KOPT-K1 (cell line): ENCODE measurements at regions not wholly inside any gene's neighbourhood (a gene's known extent, or its start where the extent isn't known, plus 50 kb on each side); places are given as distances from the start of the nearest gene placed in this dataset.

Source experiments
- H3K27ac ChIP-seq: fragments of 200-600 bp; sonication (generic); 2 replicates; pipeline ENCODE4 v1.5.1; 2016; ENCODE audit warnings: antibody characterized with exemption, mild to moderate bottlenecking, low read depth, low read length; ENCODE audit not compliant: poor library complexity, severe bottlenecking
- H3K36me3 ChIP-seq: fragments of 200-600 bp; sonication (generic); 2 replicates; pipeline ENCODE4 v1.5.1; 2017; ENCODE audit warnings: antibody characterized with exemption, mild to moderate bottlenecking, low read length, moderate library complexity; ENCODE audit not compliant: insufficient read depth
- H3K9me3 ChIP-seq: fragments of 200-600 bp; sonication (generic); 2 replicates; pipeline ENCODE4 v1.5.1; 2017; ENCODE audit warnings: antibody characterized with exemption, low read length, mild to moderate bottlenecking; ENCODE audit not compliant: insufficient read depth, poor library complexity, severe bottlenecking

DNA sequence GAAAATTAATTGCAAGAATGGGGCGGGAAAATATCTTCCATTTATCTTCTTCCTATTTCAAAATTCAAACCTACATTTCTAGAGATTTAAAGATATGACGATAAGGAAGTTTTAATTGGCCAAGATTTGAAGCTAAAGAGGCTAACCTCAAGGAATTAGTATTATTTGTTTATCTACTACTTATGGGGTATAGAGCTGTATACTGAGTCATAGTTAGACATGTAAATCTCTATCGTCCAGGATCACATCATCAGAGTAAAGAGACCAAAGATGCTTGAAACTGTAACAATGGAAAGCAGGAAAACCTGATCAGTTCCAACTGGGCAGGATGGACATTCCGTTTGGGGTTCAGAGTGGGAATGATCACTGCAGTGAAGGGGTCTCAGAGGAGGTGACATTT is 95.2 kb upstream of the KLF7 start:
- no peaks in the 10 kb centered on the region for H3K36me3 ChIP-seq
- no peaks in the 10 kb centered on the region for H3K9me3 ChIP-seq
- no peak overlapping the region for H3K27ac ChIP-seq

DNA sequence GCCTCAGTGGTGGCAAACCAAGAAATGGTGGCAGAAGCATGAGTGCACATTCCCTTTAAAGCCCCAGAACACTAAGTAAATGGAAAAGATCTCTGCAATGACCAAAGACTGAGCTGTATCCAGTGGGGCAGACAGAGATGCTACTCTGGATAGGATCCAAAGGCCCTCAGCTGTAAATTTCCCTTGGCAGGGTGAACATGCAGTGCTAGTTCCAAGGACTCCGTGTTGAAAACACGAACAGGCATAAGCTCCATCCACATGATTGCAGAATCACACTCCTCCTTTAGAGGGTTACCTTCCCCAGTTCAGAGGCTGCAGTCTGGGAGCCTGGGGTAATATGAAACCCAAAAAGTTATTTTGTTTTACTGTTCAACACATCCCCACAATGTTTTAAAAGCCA is 98.6 kb upstream of the KLF7 start:
- H3K9me3 ChIP-seq: no peaks in the 10 kb centered on the region
- H3K27ac ChIP-seq: no peak overlapping the region
- no peaks in the 10 kb centered on the region for H3K36me3 ChIP-seq

DNA sequence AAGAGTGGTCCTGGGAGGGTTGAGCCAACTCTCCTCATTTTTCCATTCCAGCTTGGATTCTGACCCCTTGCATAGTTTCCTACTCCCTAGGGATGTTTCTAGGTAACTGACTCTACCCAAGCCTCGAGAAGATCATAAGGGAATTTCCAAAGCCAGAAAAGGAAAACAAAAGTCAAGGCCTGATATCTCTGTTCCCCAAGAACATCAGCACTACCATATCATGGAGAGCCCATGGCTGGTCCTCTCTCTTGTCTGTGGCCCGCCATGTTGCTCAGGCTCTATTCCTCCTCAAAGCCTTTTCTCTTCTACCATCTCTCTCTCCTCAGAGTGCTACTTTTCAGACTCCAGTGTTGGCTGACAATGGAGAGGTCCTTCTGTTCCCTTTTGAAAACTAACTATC is 99.6 kb upstream of the KLF7 start:
- Histone ChIP-seq H3K9me3 (no peaks in the 10 kb centered on the region), H3K27ac (no peak overlapping the region), H3K36me3 (no peaks in the 10 kb centered on the region)

DNA sequence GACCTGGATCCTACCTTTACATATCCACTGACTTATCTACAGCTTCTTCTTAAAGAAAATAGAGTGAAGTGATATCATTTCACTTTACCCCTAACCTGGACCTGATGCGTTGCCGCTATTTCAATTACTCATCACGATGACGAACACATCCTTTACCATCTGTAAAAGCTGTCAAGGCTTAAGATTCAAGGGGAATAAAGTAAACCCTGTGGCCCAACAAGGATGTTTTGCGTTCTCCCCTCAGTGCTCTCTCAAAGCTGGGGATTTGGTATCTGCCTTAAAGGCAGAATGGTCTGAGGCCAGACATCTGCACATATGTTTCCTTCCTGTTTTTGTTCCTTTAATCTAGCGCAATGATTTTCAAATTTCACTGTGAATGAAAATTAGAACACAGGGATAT is 100.1 kb upstream of the KLF7 start:
- H3K27ac ChIP-seq: no peak overlapping the region
- H3K9me3 ChIP-seq: no peaks in the 10 kb centered on the region
- no peaks in the 10 kb centered on the region for H3K36me3 ChIP-seq

DNA sequence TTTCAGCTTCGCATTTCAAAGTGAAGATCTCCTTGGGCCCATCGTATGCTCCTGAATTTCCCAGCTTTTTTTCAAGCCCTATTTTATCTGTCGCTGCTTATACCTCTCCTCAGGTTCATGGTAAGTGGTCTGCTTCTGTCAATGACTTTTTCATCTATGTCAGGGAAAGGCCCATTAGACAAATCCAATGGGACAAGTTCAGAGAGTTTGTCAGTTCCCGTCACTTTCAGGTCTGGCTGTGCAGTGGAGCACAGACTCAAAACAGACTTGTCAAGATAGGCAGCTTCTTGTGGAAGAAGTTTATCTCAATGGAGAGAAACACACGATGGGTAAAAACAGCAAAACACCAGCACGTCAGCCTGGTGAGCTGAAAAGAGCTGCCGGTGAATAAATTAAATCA is 100.9 kb upstream of the KLF7 start:
- no peaks in the 10 kb centered on the region for H3K36me3 ChIP-seq
- no peaks in the 10 kb centered on the region for H3K9me3 ChIP-seq
- H3K27ac ChIP-seq: no peak overlapping the region

DNA sequence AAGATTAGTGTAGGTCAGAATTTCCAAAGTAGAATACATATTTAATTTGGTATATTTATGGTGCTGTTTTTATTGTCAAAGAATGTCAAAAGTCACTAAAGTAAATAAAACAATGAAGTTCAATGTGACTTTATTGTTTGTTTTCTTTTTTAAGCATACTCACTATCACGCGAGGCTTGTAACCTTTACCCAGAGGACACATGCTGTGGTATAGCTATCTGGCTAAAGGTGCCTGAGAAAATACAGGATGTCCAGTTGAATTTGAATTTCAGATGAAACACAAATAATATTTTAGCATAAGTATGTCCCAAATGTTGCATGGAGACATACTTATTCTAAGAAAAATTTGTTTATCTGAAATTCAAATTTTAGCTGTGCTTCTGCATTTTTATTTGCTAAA is 103.3 kb upstream of the KLF7 start:
- no peak overlapping the region for H3K27ac ChIP-seq
- no peaks in the 10 kb centered on the region for H3K9me3 ChIP-seq
- no peaks in the 10 kb centered on the region for H3K36me3 ChIP-seq

DNA sequence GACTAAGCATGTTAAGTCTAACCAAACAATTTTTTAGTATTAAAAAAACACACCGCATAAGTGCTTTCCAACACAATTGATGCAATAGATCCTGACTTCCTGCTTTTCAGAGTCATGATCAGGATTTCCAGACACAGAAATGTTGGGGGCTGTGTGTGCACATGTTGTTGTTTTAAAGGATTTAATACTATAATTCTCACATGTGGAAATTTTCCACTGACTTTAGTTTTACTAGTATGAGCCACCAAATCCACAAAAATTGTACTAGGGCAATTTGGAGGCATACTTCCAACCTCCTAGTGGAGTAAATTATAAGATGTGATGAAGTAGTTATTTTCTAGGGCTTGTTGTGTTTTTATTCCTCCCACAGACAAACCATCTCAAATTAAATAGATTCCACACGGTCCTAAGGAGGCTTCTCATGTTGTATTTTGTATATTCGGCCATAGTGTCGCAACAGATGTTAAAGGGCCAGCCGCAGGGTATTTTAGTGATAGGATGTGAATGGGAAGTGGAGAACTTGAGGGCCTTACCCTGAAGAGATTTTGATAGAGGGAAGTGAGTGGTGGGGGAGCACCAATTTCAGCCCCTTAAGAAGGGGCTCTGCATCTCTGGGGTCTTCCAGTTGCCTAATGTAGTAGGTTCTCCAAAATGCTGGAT is 108.9 kb upstream of the KLF7 start:
- H3K36me3 ChIP-seq: no peaks in the 10 kb centered on the region
- peaks cover 3% of the 10 kb centered on the region for H3K9me3 ChIP-seq
- no peak overlapping the region for H3K27ac ChIP-seq

DNA sequence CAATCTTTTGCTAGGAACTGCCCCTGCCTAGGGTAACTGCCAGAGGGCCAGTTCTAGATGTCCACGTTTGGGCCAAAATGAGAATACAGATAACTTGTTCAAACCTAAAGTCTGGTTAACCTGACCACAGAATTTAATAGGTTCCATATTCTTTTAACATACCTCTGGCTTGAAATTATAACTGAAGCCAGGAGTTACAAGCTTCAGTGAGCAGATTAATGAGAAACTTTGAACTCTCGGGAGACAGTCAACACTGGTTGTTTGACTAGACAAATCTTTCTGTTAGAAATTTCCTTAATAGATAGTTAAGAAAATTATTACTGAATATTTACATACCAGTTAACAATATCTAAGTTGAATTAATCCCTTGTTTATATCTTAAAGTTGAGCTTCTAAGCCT is 110.0 kb upstream of the KLF7 start:
- Histone ChIP-seq H3K36me3 (no peaks in the 10 kb centered on the region), H3K27ac (no peak overlapping the region), H3K9me3 (peaks cover 3% of the 10 kb centered on the region)

DNA sequence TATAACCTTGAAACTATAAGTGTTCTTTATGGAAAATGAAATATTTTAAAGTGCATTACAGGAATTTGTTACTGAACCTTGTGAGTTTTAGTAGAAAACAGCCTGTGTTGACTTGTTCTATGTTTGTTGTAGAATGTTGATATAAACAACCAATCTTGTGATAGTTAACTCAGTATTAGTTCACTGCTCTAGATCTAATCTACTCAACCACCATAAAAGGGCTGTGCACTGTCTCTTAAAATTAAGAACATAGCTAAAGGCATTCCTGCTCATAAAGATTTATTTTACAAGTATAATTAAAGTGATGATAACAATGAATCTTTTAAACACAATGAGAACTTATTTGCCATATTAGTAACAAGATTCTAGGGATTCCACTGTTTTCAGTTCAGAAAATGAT is 110.5 kb upstream of the KLF7 start:
- no peak overlapping the region for H3K27ac ChIP-seq

DNA sequence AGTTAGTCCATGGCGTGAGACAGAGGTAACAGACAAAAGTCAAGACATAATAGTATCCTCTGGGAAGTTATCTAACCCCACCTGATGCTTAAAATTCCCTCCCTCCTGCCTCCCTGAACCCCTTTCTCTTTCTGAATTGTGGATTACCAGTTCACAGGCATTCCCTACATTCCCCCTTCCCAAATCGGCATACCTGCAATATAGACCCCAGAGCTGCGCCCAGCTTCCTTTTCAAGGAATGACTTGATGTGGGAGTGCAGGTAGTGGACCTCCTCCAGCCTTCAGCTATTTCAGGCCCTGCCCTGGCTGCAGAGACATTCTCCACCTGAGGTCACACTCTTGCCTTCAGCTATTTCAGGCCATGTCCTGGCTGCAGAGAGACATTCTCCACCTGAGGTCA is 111.1 kb upstream of the KLF7 start:
- peaks cover 3% of the 10 kb centered on the region for H3K9me3 ChIP-seq
- no peaks in the 10 kb centered on the region for H3K36me3 ChIP-seq
- H3K27ac ChIP-seq: no peak overlapping the region

More for the DNA sequence above, 110.5 kb upstream of the KLF7 start:
- Histone ChIP-seq H3K36me3 (no peaks in the 10 kb centered on the region), H3K9me3 (peaks cover 3% of the 10 kb centered on the region)

DNA sequence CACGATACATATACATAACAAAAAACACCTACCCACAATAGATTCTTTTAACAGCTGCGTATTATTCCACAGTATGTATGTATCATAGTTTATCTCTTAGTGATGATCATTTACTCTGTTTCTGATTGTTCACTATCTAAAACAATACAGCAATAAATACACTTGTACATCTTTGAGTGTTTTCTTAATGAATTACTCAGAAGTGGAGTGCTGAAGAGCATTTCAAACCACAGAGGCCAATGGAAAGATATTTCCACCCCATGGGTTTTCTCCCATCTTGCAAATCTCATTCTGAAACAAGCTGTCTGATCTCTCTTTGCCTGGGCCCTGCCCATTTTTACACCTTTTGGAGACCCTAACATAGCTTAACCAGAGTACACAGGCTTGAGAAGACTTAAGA is 113.8 kb upstream of the KLF7 start:
- Histone ChIP-seq H3K36me3 (no peaks in the 10 kb centered on the region), H3K27ac (no peak overlapping the region), H3K9me3 (no peaks in the 10 kb centered on the region)

DNA sequence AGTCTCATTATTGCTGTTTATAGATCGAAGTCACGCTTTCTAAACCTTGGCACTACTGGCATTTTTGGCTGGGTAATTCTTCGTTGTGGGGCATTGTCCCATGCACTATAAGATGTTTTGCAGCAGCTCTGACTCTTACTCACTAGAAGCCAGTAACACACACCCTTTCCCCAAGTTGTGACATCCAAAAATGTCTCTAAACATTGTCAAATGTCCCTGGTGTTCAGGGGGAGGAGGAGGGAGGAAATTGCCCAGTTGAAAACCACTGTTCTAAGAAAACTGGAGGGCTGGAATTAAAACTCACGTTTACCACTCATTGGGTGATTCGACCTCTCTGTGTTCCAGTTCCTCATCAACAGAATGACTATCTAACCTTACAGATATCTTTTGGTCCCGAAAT is 115.7 kb upstream of the KLF7 start:
- H3K9me3 ChIP-seq: no peaks in the 10 kb centered on the region
- no peaks in the 10 kb centered on the region for H3K36me3 ChIP-seq
- no peak overlapping the region for H3K27ac ChIP-seq

DNA sequence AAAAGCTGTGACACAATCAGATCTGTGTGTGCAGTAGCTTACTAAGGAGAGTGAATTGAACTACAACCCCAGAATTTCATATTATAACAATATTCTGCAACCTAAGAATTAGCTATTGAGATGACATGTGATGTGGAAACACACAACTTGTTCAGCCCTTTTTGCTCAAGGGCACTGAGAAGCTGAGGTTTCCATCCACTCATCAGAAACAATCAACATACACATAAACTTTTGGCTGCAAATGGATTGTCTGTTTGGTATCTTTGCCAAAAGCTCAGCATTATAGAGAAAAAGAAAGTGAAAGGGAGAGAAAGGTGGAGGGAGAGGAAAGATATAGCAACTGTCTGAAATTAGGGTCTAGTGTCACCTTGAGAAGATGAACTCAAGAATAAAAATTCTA is 117.2 kb upstream of the KLF7 start:
- Histone ChIP-seq H3K27ac (no peak overlapping the region), H3K36me3 (no peaks in the 10 kb centered on the region), H3K9me3 (no peaks in the 10 kb centered on the region)

DNA sequence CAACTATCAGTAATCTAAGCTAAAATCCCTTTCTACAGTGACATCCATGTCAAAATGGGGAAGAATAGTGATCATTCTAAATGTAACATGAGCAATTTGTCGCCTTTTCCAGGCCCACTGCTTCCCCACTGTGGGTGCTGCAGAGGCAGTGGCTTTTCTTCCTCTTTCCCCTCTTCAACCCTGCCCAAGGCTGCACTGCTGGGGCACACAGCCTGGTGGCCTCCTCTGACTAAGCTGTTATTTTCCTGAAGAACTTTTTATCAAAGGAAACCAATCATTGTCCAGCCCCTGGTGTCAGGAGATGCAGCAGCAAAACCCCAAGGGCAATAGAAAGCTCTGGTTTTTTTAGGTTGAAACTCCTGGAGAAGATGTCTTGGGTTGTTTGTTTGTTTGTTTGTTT is 117.6 kb upstream of the KLF7 start:
- no peaks in the 10 kb centered on the region for H3K36me3 ChIP-seq
- no peak overlapping the region for H3K27ac ChIP-seq

DNA sequence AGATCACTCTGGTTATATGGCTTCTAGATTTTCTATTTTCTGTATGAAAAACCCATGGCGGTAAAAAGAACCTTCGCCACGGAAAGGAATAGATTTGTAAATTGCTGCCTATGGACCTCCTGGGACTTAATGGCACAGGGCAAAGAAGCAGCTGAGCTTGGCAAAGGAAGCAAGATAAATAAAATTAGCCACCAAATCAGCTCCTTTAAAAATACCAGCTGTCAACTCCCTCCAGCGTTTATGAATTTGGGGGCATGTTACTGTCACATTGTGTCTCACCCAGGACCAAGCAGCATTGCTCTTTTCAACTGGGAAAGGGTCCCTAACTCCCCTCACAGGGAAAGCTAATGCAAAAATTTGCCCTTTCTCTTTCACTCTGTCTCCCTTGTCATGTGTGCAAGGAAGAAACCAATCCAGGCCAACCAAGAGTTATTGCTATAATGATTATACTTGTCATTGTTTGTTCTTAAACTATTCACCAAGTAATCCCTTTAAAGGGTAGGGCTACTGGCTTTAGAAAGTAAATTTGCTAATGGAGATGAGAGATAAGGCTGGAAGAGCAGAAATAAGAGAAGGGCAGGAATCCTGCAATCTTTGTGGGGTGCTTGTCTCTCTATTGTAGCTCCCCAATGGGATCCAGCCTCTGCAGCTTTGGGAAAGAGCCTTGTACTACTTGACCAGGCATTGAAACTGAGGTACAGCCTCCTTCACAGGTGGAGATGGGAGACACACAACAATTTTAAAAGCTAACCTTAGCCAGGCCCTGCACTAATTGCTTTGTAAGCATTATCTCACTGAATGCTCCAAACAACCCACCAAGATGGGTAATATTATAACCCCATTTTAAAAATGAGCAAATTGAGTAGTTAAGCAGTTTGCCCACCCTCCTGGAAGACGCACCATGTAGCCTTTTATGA is 119.1 kb upstream of the KLF7 start:
- Histone ChIP-seq H3K36me3 (no peaks in the 10 kb centered on the region), H3K9me3 (no peaks in the 10 kb centered on the region), H3K27ac (no peak overlapping the region)

More for the DNA sequence above, 117.6 kb upstream of the KLF7 start:
- H3K9me3 ChIP-seq: no peaks in the 10 kb centered on the region

DNA sequence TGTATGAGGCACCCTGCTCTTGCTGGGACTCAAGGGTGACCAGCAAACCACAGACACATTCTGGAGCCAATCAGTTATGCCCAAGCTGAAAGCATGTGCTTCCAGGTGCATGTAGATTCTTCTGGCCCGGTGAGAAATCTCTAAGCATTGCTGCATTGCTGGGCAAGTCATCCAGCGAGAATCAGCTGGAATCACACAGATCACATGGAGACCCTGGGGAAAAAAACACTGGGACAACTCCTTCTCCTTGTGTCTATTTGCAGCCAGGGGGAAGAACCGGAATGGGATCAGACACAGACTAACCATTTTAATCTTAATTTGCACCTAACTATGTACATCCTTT is 119.7 kb upstream of the KLF7 start:
- Histone ChIP-seq H3K27ac (no peak overlapping the region), H3K36me3 (no peaks in the 10 kb centered on the region), H3K9me3 (no peaks in the 10 kb centered on the region)
